ENCODE measurements at regions not wholly inside any gene's neighbourhood (a gene's known extent, or its start where the extent isn't known, plus 50 kb on each side); places are given as distances from the start of the nearest gene placed in this dataset.

DNA sequence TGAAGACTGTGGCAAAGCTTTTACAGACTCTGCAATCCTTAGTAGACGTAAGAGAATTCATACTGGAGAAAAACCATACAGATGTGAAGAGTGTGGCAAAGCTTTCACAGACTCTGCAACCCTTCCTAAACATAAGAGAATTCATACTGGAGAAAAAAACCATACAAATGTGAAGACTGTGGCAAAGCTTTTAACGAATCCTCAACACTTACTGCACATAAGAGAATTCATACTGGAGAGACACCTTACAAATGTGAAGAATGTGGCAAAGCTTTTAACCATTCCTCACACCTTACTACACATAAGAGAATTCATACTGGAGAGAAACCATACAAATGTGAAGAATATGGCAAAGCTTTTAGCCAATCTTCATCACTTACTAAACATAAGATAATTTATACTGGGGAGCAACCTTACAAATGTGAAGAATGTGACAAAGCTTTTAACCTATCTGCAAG is 50.1 kb upstream of the ZNF98 start:
- no peaks in the 10 kb centered on the region for H3K4me1 ChIP-seq
- H3K27me3 ChIP-seq (ENCODE audit: low read depth) = no peaks in the 10 kb centered on the region
- H3K36me3 ChIP-seq = no peaks in the 10 kb centered on the region
- intact Hi-C loops (cut with DNase I) = no loop called here
- H3K4me3 ChIP-seq = no peak overlapping the region
- no peak overlapping the region for H3K27ac ChIP-seq
- ATAC-seq = no peak
- TF ChIP-seq, protein P1, sequence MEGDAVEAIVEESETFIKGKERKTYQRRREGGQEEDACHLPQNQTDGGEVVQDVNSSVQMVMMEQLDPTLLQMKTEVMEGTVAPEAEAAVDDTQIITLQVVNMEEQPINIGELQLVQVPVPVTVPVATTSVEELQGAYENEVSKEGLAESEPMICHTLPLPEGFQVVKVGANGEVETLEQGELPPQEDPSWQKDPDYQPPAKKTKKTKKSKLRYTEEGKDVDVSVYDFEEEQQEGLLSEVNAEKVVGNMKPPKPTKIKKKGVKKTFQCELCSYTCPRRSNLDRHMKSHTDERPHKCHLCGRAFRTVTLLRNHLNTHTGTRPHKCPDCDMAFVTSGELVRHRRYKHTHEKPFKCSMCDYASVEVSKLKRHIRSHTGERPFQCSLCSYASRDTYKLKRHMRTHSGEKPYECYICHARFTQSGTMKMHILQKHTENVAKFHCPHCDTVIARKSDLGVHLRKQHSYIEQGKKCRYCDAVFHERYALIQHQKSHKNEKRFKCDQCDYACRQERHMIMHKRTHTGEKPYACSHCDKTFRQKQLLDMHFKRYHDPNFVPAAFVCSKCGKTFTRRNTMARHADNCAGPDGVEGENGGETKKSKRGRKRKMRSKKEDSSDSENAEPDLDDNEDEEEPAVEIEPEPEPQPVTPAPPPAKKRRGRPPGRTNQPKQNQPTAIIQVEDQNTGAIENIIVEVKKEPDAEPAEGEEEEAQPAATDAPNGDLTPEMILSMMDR (IDR thresholded peaks at IDR 0.05) = no peak
- DNase-seq = no peak
- peaks cover 98% of the 10 kb centered on the region for H3K9me3 ChIP-seq

All from lower lobe of right lung (tissue), 2 donors.